ENCODE measurements at regions not wholly inside any gene's neighbourhood (a gene's known extent, or its start where the extent isn't known, plus 50 kb on each side); places are given as distances from the start of the nearest gene placed in this dataset.
A peak's percentile ranks its signal among the peaks of the same experiment; 100 is the strongest.
"Not testable (repeated sequence)": the region's sequence is repeated elsewhere in the genome, so short reads cannot be mapped to it uniquely, and the experiment has no call there.

GRCh38 chr10:4159173-4159572, 374.2 kb upstream of the KLF6 start:
- no peak overlapping the region for H3K4me3 ChIP-seq (ENCODE audit: low read length)
- DNase-seq (ENCODE audit: low read depth, low spot score): no peak

GRCh38 chr10:4154191-4154715, 369.2 kb upstream of the KLF6 start:
- H3K4me3 ChIP-seq (ENCODE audit: low read length): no peak overlapping the region
- peak; percentile 11 for DNase-seq (ENCODE audit: low read depth, low spot score)

- no peak overlapping the region for H3K4me3 ChIP-seq (ENCODE audit: low read length)
- no peak for DNase-seq (ENCODE audit: low read depth, low spot score)
Measured at GRCh38 chr10:4151466-4151865, 366.5 kb upstream of the KLF6 start.

GRCh38 chr10:4150676-4151075, 365.7 kb upstream of the KLF6 start:
- DNase-seq (ENCODE audit: low read depth, low spot score): no peak
- H3K4me3 ChIP-seq (ENCODE audit: low read length): no peak overlapping the region

- not testable (repeated sequence) for DNase-seq (ENCODE audit: low read depth, low spot score); H3K4me3 ChIP-seq (ENCODE audit: low read length)
Measured at GRCh38 chr10:4149460-4149859, 364.5 kb upstream of the KLF6 start.

- DNase-seq (ENCODE audit: low read depth, low spot score): no peak
Measured at GRCh38 chr10:4147245-4147644, 362.2 kb upstream of the KLF6 start.

GRCh38 chr10:4144817-4145216, 359.8 kb upstream of the KLF6 start:
- DNase-seq (ENCODE audit: low read depth, low spot score): no peak
- no peak overlapping the region for H3K4me3 ChIP-seq (ENCODE audit: low read length)

More at GRCh38 chr10:4147245-4147644, 362.2 kb upstream of the KLF6 start:
- no peak overlapping the region for H3K4me3 ChIP-seq (ENCODE audit: low read length)

GRCh38 chr10:4141471-4141870, 356.5 kb upstream of the KLF6 start:
- no peak for DNase-seq (ENCODE audit: low read depth, low spot score)

GRCh38 chr10:4138146-4138721, 353.2 kb upstream of the KLF6 start:
- DNase-seq (ENCODE audit: low read depth, low spot score): no peak
- no peak overlapping the region for H3K4me3 ChIP-seq (ENCODE audit: low read length)

More at GRCh38 chr10:4141471-4141870, 356.5 kb upstream of the KLF6 start:
- no peak overlapping the region for H3K4me3 ChIP-seq (ENCODE audit: low read length)

- no peak overlapping the region for H3K4me3 ChIP-seq (ENCODE audit: low read length)
- DNase-seq (ENCODE audit: low read depth, low spot score): no peak
Measured at GRCh38 chr10:4137299-4137698, 352.3 kb upstream of the KLF6 start.

GRCh38 chr10:4136121-4136520, 351.1 kb upstream of the KLF6 start:
- H3K4me3 ChIP-seq (ENCODE audit: low read length): no peak overlapping the region
- no peak for DNase-seq (ENCODE audit: low read depth, low spot score)

GRCh38 chr10:4132216-4132556, 347.2 kb upstream of the KLF6 start:
- DNase-seq (ENCODE audit: low read depth, low spot score): no peak
- no peak overlapping the region for H3K4me3 ChIP-seq (ENCODE audit: low read length)

GRCh38 chr10:4131407-4132215, 346.6 kb upstream of the KLF6 start:
- peak; percentile 58 for DNase-seq (ENCODE audit: low read depth, low spot score)

GRCh38 chr10:4130685-4131084, 345.7 kb upstream of the KLF6 start:
- no peak overlapping the region for H3K4me3 ChIP-seq (ENCODE audit: low read length)
- DNase-seq (ENCODE audit: low read depth, low spot score): peak; percentile 36

More at GRCh38 chr10:4131407-4132215, 346.6 kb upstream of the KLF6 start:
- H3K4me3 ChIP-seq (ENCODE audit: low read length): no peak overlapping the region

- peak; percentile 4 for DNase-seq (ENCODE audit: low read depth, low spot score)
- H3K4me3 ChIP-seq (ENCODE audit: low read length): no peak overlapping the region
Measured at GRCh38 chr10:4129866-4130477, 345.0 kb upstream of the KLF6 start.

- DNase-seq (ENCODE audit: low read depth, low spot score): no peak
- no peak overlapping the region for H3K4me3 ChIP-seq (ENCODE audit: low read length)
Measured at GRCh38 chr10:4127518-4128315, 342.7 kb upstream of the KLF6 start.

- no peak for DNase-seq (ENCODE audit: low read depth, low spot score)
- H3K4me3 ChIP-seq (ENCODE audit: low read length): no peak overlapping the region
Measured at GRCh38 chr10:4125776-4126175, 340.8 kb upstream of the KLF6 start.

- no peak for DNase-seq (ENCODE audit: low read depth, low spot score)
- no peak overlapping the region for H3K4me3 ChIP-seq (ENCODE audit: low read length)
Measured at GRCh38 chr10:4121502-4122380, 336.7 kb upstream of the KLF6 start.

Measured in Jurkat, Clone E6-1 (cell line).